NCI-H526 treated with DMSO at 0.1 percent for 48 hours (cell line): ENCODE measurements at regions not wholly inside any gene's neighbourhood (a gene's known extent, or its start where the extent isn't known, plus 50 kb on each side); places are given as distances from the start of the nearest gene placed in this dataset.
"Not testable (repeated sequence)": the region's sequence is repeated elsewhere in the genome, so short reads cannot be mapped to it uniquely, and the experiment has no call there.

Source experiments
- DNase-seq: peaks from one replicate; lab custom pipeline; 2025; lab: John Stamatoyannopoulos, UW

DNA sequence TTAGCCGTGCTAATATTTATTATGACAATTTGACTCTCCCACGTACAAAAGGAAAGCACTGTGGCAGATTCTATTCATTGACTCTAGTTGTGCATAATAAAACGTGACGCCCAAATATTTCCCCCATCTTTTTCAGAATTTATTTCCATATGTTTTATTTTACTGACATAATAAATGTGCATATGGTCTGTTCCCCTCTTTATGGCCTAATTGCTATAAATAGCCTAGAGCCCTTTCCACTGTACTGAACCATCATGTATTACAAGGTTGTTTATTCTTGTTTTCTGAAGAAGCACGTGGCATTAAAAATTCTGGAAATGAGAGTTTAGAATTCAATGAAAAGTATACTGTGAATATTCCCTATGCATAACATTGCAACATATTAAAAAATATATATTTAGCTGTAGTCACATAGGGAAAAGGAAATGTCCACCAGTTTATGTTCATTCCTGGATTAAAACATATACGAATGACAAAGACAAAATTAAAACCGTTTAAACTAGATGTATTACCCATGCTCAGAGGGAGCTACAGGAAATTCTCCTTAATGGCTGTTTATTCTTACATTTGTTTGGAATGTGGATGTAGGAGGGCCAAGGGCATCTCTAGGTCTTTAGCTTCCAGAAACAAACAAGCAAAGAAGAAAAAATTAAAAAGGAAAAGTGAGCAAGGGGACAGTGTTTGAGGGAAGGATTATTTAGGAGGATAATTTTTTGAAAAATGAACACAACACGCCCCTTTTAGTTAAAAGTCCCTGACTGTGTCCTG is 122.1 kb upstream of the MMADHC start:
- DNase-seq = no peak

DNA sequence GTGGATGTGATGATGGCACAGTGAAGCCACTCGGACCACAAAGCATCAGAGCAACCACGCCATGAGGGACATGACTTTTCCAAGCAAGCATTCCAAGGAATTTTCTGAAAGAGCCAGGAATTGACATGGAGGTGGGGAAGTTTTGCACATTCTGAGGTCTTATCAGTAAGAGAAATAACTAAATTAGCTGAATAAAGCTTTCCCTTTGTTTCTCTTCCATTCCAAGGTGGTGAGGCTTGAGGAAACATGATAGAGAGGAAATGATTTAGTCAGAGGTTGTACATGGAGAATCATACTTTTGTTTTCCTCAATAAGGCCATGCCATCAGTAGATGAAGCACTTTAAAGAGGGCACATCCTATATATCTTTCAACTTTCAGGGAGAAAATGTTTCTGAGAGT is 115.7 kb upstream of the MMADHC start:
- DNase-seq = no peak

DNA sequence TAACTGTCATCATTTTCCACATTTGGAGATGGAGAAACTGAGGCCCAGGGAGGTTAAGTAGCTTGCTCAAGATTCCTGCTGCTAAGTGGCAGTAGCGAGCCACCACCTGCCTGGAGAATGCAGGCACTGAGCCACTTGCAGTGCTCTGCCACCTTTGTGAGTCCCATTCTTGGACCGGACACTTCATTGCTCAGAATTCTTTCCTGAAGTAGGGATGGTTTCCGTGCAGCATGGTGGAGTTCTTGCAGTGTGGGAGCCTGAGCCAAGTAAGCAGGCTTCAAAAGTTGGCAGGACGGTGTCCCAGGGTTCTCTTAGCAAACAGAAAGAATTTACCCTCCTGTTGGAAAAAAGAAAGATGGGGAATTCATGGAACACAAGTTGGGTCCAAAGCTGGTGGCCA is 115.0 kb upstream of the MMADHC start:
- no peak for DNase-seq

DNA sequence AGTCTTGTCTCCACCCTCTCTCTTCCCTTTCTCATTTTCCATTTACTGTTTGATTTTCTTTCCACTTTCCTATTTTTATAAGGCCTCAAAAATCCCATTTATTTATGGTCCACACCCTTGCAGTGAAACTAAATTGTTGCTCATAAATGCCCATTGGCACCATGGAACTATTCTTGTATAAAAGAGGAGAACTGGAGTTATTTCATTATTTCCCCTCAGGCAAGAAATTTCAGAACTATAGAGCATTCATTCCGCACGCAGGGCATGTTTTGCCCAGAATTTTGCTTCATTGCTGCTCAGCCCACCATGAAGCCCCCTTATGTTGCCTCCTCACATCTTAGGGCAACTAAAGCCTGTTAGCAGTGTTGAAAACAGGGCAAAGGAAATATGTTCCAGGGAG is 113.7 kb upstream of the MMADHC start:
- DNase-seq = no peak

DNA sequence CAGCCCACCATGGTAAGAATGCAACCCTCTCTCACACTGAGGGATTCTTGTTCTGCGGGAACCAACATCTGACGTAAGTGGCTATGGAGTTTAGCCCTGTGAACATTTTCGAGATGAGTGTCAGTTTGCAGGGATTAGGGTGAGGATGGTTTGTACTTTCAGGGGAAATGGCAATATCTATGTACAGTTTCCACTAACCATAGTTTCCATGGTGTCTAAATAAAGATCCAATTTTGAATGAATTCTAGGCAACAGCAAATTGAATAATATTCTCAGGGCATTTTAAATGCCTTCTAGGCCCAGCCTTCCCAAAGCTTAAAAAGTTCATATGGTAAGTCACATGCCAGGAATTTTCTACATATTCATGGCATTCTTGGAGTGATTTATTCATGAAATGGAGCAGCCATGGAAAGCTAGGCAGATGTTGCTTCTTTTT is 105.4 kb upstream of the MMADHC start:
- DNase-seq = no peak

DNA sequence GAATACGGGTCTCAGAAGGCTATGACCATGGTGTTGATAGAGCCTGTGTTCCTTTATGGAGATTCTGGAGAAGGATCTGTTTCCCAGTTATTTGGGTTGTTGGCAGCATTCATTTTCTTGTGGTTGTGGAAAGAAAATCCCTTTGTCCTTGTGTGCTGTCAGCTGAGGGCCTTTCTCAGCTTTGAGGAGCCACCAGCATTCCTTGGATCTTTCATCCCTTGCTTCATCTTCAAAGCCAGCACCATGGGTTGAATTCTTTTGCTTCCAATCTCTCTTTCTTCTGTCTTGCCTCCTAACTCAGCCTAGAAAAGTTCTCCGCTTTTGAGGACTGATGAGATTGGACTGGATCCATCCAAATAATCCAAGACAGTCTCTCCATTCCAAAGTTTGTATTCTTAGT is 103.2 kb upstream of the MMADHC start:
- DNase-seq = no peak

DNA sequence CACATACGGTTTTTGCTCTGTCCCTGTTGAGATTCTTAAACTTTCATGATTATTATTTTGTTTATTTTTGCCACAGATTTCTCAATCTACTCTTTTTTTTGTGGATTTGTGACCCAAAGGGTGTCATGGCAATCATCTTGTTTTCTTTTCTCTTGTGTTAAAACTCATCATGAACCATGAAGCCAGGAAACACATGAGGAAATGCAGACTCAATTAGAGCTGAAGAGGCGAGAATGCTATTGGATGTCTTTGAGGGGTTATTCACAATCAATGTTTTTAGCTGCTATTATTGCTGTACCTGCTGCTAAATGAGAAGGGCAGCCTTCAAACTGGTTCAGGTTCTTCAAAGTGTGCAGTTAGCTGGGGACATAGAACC is 99.5 kb upstream of the MMADHC start:
- DNase-seq = no peak

DNA sequence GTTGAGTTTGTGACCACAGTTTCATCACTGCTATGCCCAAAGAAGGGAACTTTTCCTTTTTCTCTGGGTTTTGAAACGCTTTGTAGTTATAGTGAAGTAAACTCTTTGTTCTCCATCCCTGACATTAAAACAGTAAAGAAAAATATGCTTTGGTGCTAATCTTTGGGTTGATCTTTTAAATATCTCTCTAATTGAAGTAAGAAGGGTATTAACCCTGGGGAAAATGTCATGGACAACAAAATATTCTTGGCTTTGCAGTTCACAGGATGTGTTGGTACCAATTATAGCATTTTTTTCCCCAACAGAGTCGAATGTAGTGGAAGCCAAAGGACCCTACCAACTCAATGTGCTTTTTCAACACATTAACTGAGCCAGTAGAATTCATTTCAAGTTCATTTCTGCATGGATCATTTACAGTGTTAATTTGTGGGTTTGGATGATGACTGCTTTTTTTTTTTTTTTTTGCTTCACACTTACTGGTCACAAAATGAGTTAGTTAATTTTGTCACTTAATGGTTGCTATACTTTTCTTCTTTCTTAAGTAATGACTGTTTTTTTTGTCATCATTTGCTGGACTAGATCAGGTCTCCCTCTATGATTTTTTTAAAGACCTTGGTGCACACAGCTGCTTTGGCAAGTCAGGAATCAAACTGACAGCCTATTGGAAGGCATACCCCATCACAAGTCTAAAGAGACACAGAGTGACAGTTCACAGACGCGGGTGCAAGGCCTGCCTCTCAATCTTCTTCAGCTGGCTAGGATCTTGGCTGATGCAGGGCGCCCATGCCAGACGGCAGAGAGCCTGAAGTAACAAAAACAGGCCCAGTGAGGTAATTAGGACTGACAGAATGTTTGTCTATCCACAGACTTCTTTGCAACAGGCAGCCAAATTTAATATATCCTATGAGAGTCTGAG is 98.8 kb upstream of the MMADHC start:
- no peak for DNase-seq

DNA sequence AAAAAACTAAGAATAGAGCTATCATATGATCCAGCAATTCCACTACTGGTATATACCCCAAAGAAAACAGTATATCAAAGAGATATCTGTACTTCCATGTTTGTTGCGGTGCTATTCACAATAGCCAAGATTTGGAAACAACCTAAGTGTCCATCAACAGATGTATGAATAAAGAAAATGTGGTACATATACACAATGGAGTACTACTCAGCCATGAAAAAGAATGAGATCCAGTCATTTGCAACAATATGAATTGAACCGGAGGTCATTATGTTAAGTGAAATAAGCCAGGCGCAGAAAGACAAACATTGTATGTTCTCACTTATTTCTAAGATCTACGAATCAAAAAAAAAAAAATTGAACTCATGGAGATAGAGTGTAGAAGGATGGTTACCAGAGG is 97.8 kb upstream of the MMADHC start:
- not testable (repeated sequence) for DNase-seq

DNA sequence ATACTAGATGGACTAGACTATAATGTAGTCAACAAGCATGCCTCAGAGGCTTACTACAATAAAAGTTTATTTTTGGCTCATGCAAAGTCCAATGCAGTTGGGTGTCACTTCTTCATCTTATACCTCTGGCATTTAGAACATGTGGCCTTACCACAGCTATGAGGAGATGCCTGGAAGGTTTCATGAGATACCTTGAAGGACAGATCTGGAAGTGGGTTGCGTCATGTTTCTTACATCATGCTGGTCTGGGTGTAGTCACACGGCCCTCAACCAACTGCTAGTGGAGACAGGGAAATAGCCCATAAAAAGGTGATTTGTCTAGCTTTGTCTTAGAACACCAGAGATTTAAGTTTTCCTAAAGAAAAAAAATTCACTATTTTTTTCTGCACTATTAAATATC is 91.7 kb upstream of the MMADHC start:
- no peak for DNase-seq

DNA sequence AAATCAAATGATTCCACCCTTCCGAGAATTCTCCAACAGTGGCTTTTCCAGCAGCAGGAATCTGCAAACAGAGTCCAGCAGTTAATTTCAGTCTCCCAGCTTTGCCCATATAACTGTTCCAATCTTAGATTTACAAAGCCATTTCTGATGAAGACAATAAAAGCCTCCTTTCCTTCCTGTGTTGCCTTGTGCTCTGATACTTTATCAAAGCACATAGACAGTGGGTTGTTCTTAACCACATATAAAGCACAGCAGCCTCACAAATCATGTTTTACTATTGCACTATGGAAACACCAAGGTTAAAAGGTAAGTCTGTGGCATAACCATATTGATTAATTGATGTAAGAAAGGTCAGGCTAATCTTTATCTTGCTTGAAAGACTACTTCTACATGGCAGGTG is 89.8 kb upstream of the MMADHC start:
- DNase-seq = no peak

DNA sequence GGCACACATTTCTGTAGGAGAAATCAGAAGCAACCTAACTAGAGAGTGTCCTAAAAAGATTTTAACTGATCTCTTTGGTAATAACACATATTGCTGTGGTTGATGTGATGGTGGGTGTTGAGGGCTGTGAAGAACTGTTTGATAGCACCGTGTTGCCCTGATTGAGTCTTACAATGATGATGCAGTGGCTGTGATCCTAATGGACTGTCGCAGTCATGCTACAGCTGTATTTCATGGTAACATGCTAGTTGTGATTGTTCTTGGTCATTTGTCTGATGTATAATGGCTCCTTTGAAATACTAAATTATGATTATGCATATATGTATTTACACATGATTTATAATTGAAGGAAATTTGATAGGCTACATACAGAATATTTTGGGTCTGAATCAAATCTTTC is 82.5 kb upstream of the MMADHC start:
- no peak for DNase-seq

DNA sequence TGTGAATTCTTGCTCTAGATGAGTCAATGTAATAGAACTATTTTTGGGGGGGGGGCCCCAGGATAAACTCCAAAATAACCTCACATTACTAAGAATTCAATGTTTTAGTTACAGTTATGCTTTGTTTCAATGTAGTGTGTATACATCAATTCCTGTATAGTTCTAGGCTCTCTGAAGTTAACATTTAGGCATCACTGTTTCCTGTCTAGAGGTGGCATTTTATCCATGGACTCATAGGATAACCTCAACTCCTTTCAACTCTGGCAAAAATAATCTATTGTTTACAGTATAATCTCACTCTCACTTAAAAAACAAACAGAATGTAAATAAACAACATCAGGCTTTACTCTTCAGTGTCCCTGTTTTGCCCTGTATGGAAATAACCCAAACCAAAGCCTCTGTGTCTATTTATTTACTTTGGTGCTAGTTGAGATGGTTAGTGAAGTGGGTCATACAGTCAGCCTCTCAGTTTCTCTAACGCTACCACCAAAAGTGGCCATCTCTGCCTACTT is 79.3 kb upstream of the MMADHC start:
- DNase-seq = no peak

DNA sequence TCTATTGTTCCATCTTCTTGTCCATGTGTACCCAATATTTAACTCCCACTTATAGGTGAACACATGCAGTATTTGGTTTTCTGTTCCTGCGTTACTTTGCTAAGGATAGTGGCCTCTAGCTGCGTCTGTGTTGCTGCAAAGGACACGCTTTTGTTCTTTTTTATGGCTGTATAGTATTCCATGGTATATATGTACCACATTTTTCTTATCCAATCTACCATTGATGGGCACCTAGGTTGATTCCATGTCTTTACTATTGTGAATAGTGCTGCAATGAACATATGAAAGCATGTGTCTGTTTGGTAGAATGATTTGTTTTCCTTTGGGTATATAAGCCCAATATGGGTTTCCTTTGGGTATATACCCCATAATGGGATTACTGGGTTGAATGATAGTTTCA is 77.3 kb upstream of the MMADHC start:
- DNase-seq = no peak

DNA sequence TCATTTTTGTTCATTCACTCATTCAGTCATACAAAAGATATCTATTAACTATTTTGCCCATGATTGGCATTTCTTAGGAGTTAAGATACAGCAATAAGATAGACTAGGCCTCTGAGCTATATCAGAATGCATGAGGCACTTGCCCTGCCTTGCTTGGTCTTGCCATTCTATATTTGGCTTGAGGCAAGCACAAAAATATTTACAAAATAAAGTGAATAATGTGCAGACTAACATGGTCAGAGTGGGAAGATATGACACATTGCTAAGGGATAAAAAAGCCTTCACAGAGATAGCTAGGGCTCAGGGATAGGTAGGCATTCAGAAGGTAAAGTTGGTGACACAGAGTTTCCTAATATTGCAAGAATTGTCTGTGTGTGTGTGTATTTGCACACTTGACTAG is 75.0 kb upstream of the MMADHC start:
- no peak for DNase-seq

DNA sequence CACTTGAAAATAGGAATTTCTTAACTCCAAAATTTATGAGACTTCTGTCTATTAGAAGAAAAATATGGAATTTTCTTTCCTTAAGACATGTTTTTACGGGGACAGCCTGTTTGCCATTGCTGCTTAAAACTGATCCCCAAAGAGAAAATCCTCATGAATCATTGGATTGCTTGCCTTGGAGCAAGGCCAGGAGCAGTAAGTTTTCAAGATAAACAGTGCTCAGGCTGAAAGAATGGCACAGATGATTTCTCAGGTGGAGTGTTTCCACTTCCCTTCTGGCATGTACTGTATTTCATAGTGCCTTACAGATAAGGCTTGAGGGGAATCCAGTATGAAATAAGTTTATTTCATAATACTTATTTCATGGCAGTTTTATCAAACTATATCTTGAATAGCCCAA is 74.3 kb upstream of the MMADHC start:
- no peak for DNase-seq

DNA sequence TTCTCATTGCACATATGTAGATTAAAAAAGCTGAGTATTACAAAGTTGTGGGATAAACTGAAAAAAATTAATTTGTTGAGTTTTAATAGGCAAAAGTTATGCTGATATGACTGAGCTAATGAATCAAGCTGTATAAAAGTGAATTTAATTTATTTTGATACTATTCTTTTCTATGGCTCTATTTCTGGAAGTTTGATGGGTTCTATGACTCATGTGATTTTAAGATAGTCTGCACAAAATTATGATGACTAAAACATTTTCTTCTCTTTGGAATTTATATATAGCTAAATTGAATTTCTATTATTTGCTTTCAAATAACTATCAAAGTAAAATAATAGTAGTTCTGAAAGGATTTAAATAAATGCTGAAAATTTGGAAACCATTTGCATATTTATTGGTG is 71.0 kb upstream of the MMADHC start:
- no peak for DNase-seq

DNA sequence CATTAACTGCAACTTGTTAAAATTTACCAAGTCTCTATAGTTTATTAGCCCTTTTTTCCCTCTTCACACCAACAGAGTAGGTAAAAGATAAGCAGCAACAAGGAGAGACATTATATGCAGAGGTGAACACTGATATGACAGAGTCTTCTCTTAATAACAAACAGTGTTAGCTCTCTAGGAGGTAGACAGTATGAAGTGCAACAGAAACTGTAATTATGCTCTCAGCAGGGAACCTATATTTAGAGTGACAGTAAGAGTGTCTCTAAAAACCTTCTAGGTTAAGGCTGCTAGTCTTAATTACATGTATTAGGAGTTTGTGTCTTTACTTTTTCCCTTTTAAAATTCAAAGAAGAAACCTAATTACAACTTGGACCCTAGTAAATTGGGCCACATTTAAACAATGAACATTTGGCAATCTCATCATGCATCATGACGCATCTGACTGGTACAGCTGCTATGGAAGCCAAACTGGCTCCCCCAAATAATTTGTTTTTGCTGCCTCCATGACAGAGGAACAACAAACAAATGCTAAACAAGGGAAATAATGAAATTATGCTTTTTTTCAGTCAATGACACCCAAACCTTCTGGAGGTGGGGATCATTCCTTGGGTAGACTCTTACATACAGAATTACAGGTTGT is 69.9 kb upstream of the MMADHC start:
- no peak for DNase-seq

DNA sequence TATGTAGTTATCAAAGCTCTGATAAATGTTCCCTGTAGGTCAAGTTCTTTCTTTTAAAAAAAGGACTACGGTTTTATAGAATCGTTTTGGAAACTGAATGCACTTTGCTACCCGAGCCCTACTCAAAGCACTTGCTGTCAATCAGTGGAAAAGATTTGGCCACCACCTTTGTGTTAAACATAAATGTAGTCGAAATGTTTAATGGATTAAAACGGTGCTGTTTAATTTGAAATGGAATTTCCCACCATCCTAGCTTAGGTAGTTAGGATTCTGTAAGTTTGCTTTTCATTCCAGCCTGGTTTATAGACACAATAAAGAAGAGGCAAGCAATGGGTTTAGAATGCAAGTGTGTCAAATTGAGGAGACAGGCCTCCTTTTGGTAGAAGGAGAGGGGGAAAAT is 69.4 kb upstream of the MMADHC start:
- no peak for DNase-seq

DNA sequence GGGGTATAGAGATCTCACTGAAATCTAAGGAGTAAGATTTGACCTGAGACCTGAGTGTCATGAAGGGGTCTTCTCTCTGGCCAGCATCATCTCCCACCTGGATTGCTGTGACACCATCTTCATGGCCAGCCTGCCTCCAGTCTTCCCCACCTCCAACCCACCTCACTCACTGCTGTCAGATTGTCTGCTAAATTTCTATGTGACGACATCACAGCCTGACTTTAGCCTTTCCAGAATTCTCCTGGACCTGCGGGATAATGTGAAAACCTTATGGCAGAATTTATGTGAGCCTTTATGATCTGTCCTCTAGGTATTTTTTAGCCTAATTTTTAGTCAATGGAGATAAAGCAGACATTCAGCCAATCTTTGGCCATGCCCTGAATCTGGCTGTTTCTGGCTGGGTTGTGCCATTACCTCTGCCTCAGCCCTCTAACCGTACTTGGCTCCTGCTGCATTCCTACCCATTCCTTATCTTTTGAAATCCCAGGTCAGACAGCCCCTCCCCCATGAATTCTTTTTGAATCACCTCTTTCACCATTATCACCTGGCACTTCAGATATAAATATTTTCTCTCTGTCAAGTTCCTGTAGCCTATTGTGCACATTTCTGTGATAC is 66.4 kb upstream of the MMADHC start:
- DNase-seq = no peak

DNA sequence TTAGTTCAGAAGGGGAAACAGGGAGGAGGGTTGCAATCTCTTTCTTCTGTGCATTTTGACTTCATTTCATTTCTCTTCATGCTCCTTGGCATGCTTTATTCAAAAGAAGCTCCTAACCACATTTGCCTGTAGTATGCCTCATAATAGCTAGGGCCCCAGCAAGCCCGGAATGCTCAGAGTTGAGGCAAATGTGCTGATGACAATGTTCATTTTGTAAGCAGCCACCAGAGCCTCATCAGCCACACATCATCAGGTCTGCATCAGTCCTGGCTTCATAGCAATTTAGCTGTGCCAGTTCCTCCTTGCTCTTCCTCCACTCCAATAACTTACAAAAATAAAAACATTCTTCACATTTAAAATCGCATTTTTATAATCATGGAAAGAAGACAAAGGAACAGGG is 65.4 kb upstream of the MMADHC start:
- no peak for DNase-seq

DNA sequence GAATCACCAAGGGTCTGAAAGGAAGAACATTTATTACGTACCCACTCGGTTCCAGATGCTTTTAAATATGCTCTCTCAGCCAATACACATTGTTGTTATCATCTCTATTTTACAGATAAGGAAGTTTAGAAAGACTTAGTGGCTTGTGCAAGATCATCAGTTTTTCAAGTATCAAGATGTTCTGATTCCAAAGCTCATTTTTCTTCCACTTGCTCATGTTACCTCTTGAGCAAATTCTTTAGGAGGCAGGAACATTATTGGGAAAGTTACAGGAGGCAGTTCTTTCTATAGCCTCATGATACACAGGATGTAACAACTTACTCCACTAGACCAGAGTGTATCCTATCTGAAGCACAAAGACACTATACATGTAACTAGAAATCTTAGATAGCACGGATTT is 65.0 kb upstream of the MMADHC start:
- no peak for DNase-seq
